ENCODE measurements at regions not wholly inside any gene's neighbourhood (a gene's known extent, or its start where the extent isn't known, plus 50 kb on each side); places are given as distances from the start of the nearest gene placed in this dataset.

- H3K4me3 ChIP-seq: no peak overlapping the region
- peaks cover 0 to 11% (median 4%) of the 10 kb centered on the region in 4 donors for H3K4me1 ChIP-seq
- H3K27ac ChIP-seq: no peak overlapping the region
- H3K27me3 ChIP-seq: no peaks in the 10 kb centered on the region
- H3K9me3 ChIP-seq: no peaks in the 10 kb centered on the region
- DNase-seq: no peak
- TF ChIP-seq POLR2AphosphoS5 (IDR thresholded peaks at IDR 0.05): no peak
- no peak for TF ChIP-seq EP300 (IDR thresholded peaks at IDR 0.05)
- TF ChIP-seq, protein P1, sequence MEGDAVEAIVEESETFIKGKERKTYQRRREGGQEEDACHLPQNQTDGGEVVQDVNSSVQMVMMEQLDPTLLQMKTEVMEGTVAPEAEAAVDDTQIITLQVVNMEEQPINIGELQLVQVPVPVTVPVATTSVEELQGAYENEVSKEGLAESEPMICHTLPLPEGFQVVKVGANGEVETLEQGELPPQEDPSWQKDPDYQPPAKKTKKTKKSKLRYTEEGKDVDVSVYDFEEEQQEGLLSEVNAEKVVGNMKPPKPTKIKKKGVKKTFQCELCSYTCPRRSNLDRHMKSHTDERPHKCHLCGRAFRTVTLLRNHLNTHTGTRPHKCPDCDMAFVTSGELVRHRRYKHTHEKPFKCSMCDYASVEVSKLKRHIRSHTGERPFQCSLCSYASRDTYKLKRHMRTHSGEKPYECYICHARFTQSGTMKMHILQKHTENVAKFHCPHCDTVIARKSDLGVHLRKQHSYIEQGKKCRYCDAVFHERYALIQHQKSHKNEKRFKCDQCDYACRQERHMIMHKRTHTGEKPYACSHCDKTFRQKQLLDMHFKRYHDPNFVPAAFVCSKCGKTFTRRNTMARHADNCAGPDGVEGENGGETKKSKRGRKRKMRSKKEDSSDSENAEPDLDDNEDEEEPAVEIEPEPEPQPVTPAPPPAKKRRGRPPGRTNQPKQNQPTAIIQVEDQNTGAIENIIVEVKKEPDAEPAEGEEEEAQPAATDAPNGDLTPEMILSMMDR (IDR thresholded peaks at IDR 0.05): no peak
- no peak for TF ChIP-seq POLR2A (IDR thresholded peaks at IDR 0.05)
- no peaks in the 10 kb centered on the region for H3K36me3 ChIP-seq
- 47 to 80% methylated on average over 6 of the region's 6 CpGs for WGBS, 2 donors
- intact Hi-C loops (cut with DNase I): loop anchor here (5.0 to 10.0 kb wide), 4 partner anchors 245 to 798 kb away; no protein-coding TSS in a partner anchor
These were observed 155.5 kb upstream of the NAV2 start for GRCh38 chr11:19557185-19557584.

GRCh38 chr11:19555266-19555665, 157.4 kb upstream of the NAV2 start:
- intact Hi-C loops (cut with DNase I): loop anchor here (5.0 to 10.0 kb wide), 4 partner anchors 247 to 800 kb away; no protein-coding TSS in a partner anchor
- peaks cover 0 to 11% (median 4%) of the 10 kb centered on the region in 4 donors for H3K4me1 ChIP-seq
- no peaks in the 10 kb centered on the region for H3K36me3 ChIP-seq
- 16 to 56% methylated on average over 3 of the region's 3 CpGs for WGBS, 2 donors
- H3K4me3 ChIP-seq: no peak overlapping the region
- no peaks in the 10 kb centered on the region for H3K27me3 ChIP-seq
- no peak for DNase-seq
- TF ChIP-seq, protein P1 (IDR thresholded peaks at IDR 0.05): no peak
- TF ChIP-seq POLR2AphosphoS5 (IDR thresholded peaks at IDR 0.05) (no peak), EP300 (IDR thresholded peaks at IDR 0.05) (no peak), POLR2A (IDR thresholded peaks at IDR 0.05) (no peak)
- H3K9me3 ChIP-seq: no peaks in the 10 kb centered on the region
- no peak overlapping the region for H3K27ac ChIP-seq

- 39 to 42% methylated on average over 8 of the region's 8 CpGs for WGBS, 2 donors
- Histone ChIP-seq H3K4me3 (no peak overlapping the region), H3K4me1 (peaks cover 0 to 11% (median 4%) of the 10 kb centered on the region in 4 donors), H3K9me3 (no peaks in the 10 kb centered on the region), H3K36me3 (no peaks in the 10 kb centered on the region), H3K27ac (no peak overlapping the region), H3K27me3 (no peaks in the 10 kb centered on the region)
- DNase-seq: peak; percentile 88
- intact Hi-C loops (cut with DNase I): loop anchor here (1.0 to 10.0 kb wide), 4 partner anchors 243 to 801 kb away; no protein-coding TSS in a partner anchor
- TF ChIP-seq, protein P1 (IDR thresholded peaks at IDR 0.05): peak; percentile 70 to 87 (median 82)
- TF ChIP-seq EP300 (IDR thresholded peaks at IDR 0.05) (no peak), POLR2AphosphoS5 (IDR thresholded peaks at IDR 0.05) (no peak)
These were observed 158.8 kb upstream of the NAV2 start for GRCh38 chr11:19553683-19554333.

GRCh38 chr11:19552656-19553260, 159.9 kb upstream of the NAV2 start:
- Histone ChIP-seq H3K27me3 (no peaks in the 10 kb centered on the region), H3K4me1 (peaks cover 0 to 5% (median 1%) of the 10 kb centered on the region in 4 donors), H3K27ac (no peak overlapping the region), H3K4me3 (no peak overlapping the region), H3K9me3 (no peaks in the 10 kb centered on the region), H3K36me3 (no peaks in the 10 kb centered on the region)
- TF ChIP-seq EP300 (IDR thresholded peaks at IDR 0.05) (no peak), POLR2AphosphoS5 (IDR thresholded peaks at IDR 0.05) (no peak), POLR2A (IDR thresholded peaks at IDR 0.05) (no peak)
- TF ChIP-seq, protein P1 (IDR thresholded peaks at IDR 0.05): no peak
- no peak for DNase-seq
- 80 to 85% methylated on average over 8 of the region's 8 CpGs for WGBS, 2 donors
- intact Hi-C loops (cut with DNase I): loop anchor here (1.0 to 10.0 kb wide), 4 partner anchors 241 to 802 kb away; no protein-coding TSS in a partner anchor
